ENCODE measurements at regions not wholly inside any gene's neighbourhood (a gene's known extent, or its start where the extent isn't known, plus 50 kb on each side); places are given as distances from the start of the nearest gene placed in this dataset.
"Not testable (repeated sequence)": the region's sequence is repeated elsewhere in the genome, so short reads cannot be mapped to it uniquely, and the experiment has no call there.

DNA sequence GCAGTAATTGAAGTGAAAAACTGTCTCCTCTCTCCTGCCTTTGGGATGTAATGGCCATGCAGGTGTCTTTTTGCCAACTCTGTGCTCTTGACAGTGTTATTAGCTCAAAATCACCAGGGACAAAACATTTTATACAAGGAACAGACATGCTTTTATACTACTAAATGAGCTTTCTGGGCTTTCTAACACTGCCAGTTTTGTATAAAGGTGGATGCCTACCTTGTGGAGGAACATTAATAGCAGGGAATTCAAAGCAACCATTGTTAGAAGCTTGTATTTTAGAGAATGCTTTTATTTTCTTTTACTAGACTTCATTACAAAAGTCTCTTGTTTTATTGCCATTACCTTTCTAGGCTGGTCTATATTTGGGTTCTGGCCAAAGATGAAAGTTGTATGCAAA is 54.7 kb upstream of the ARSJ start:
- DNase-seq (ENCODE audit: extremely low read depth in 1 of 2, low read depth in 1 of 2) = no peak

DNA sequence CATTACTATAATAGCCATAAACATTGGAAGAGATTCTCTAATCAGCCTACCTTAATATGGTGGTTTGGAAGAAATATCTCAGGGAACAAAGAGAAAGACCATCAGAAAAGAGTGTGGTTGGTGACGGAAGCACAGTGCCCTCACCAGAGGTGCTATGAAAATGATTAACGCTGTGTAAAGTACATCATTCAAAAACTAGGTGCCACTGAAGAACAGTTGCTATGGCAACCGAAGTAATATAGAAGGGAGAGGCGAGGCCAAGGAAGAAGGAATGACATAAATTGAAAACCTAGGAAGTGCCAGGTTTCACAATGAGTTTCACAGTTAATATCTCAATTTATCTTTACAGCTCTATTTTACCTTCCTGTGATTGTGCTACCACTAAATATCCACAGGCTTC is 57.0 kb upstream of the ARSJ start:
- DNase-seq (ENCODE audit: extremely low read depth in 1 of 2, low read depth in 1 of 2) = no peak

DNA sequence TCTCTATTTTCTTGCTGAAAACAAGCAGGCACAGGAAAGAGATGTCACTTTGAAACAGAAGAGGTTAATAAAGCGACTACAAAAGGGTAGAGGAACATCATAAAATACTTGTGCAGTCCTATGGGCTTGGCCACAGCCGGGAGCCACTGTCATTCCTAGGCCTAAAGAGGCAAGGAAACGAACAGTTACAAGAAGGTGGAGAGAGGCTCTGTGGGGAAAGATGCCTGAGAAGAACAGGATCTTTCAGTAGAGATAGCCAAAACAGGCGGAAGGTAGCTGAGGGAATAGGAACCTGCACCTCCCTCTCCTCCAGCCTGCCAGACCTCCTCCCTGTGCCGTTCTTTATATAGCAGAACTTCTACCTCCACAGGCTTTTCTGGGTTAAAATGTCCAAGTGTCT is 57.4 kb upstream of the ARSJ start:
- DNase-seq (ENCODE audit: extremely low read depth in 1 of 2, low read depth in 1 of 2) = no peak

DNA sequence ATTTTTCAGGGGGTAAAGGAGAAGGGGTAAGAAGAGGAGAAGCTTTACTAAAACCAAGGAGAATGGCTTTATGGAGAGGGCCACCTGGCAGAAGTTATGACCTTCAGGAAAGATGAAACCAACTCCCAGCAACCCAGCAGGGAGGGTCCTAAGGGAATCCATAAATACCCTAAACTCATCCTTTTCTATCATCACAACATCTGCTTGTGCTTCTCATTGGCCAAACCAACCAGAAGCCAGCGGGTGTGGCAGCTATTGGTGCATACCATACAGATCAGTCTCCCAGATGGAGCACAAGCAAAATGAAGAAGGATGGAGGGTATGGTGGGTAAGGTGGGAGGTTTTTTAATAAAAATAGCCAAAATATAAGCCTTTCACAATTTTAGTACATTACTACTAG is 58.5 kb upstream of the ARSJ start:
- no peak for DNase-seq (ENCODE audit: extremely low read depth in 1 of 2, low read depth in 1 of 2)

GRCh38 chr4:114038762-114039387 is 59.4 kb upstream of the ARSJ start:
- no peak for DNase-seq (ENCODE audit: extremely low read depth in 1 of 2, low read depth in 1 of 2)

GRCh38 chr4:114040319-114041116 is 61.1 kb upstream of the ARSJ start:
- DNase-seq (ENCODE audit: extremely low read depth in 1 of 2, low read depth in 1 of 2) = no peak

DNA sequence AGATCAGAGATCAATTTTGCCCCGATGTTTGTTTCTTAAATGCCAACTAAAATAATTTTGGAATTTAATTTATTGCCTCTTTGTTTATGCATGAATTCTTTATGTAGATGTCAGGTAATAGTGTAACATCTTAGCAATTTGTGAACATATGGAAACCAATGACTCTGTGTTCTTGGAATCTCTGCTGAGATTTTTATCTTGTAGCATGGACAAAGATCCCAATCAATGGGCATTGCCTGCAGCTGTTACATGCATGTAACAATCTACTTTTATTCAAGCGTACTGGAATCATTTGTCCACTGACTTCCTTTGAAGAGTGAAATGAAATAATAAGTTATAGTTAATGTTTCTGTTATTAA is 61.6 kb upstream of the ARSJ start:
- DNase-seq (ENCODE audit: extremely low read depth in 1 of 2, low read depth in 1 of 2) = no peak

GRCh38 chr4:114043116-114043515 is 63.7 kb upstream of the ARSJ start:
- no peak for DNase-seq (ENCODE audit: extremely low read depth in 1 of 2, low read depth in 1 of 2)

- DNase-seq (ENCODE audit: extremely low read depth in 1 of 2, low read depth in 1 of 2) = not testable (repeated sequence)
Measured at GRCh38 chr4:114044351-114044750, 64.9 kb upstream of the ARSJ start.

DNA sequence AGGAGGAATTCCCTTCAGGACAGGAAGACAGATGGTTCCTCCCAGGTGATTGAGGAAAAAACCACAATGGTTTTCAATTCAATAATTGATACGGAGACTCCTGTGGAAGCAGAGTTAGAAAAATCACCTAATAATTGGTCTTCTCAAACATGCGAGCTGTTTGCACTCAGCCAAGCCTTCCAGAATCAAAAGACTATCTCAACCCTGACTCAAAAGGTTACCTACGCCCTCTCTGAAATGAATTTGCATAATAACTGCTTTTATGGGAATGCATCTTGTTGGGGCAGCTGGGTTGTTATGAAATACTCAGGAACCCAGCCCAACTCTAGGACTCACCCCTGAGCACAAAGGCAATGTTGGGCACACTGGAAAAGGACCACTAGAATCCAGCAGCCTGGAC is 66.9 kb upstream of the ARSJ start:
- DNase-seq (ENCODE audit: extremely low read depth in 1 of 2, low read depth in 1 of 2) = no peak

DNA sequence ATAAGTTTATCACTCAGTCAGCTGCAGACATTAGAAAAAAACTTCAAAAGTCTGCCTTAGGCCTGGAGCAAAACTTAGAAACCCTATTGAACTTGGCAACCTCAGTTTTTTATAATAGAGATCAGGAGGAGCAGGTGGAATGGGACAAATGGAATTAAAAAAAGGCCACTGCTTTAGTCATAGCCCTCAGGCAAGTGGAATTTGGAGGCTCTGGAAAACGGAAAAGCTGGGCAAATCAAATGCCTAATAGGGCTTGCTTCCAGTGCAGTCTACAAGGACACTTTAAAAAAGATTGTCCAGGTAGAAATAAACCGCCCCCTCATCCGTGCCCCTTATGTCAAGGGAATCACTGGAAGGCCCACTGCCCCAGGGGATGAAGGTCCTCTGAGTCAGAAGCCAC is 68.7 kb upstream of the ARSJ start:
- DNase-seq (ENCODE audit: extremely low read depth in 1 of 2, low read depth in 1 of 2) = not testable (repeated sequence)

- DNase-seq (ENCODE audit: extremely low read depth in 1 of 2, low read depth in 1 of 2) = no peak
Measured at GRCh38 chr4:114052227-114052626, 72.8 kb upstream of the ARSJ start.

GRCh38 chr4:114056599-114056998 is 77.2 kb upstream of the ARSJ start:
- no peak for DNase-seq (ENCODE audit: extremely low read depth in 1 of 2, low read depth in 1 of 2)

GRCh38 chr4:114057746-114058145 is 78.3 kb upstream of the ARSJ start:
- DNase-seq (ENCODE audit: extremely low read depth in 1 of 2, low read depth in 1 of 2) = no peak

- no peak for DNase-seq (ENCODE audit: extremely low read depth in 1 of 2, low read depth in 1 of 2)
Measured at GRCh38 chr4:114062499-114062898, 83.1 kb upstream of the ARSJ start.

GRCh38 chr4:114072781-114073180 is 93.3 kb upstream of the ARSJ start:
- DNase-seq (ENCODE audit: extremely low read depth in 1 of 2, low read depth in 1 of 2) = no peak

DNA sequence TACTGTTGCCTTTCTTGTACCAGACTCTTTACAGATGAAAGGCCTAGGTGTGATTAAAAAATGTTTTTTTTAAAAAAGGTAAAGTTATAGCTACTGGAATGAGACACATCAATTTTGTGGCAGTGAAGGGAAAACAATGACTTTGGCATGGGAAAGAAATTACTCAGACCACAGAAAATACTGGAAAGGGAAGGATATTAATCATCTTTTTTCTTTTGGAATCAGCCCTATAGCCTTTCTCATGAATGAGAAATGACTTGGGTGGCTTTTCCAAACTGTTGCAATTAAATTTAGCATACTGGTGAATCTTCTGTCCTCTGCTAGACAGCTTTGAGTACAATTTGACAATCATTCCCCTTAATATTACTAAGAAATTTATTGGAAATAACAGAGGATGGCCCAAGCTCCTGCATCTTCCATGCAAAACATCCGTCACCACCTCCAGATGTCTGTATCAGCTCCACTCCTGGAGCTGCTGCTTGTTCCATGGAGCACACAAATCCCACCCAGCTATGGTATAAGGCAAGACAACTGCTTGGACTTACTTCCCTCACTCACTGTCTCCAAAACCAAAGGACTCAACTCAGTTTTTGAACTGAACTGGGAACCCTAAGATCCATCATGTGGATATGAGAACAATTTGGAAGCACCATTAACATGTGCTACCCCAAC is 97.6 kb upstream of the ARSJ start:
- no peak for DNase-seq (ENCODE audit: extremely low read depth in 1 of 2, low read depth in 1 of 2)

GRCh38 chr4:114077610-114078009 is 98.2 kb upstream of the ARSJ start:
- DNase-seq (ENCODE audit: extremely low read depth in 1 of 2, low read depth in 1 of 2) = no peak

DNA sequence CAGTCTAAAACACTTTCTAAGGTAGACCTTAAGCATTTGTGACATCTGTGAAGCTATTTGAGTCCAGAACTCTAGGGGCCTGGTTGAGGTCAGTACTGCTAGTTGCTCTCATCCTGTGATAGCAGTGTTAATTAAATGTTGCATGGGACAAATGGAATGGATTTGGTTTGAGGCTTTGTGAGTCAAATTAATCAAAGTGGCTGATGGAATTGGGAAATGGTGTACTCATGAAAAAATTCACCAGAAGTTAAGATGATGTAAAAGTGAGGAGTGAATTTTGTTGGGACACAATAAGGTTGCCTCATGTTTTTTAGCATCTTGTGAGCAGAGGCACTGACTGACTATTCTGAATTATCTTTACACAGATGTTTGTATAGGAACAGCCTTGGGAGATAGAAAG is 99.2 kb upstream of the ARSJ start:
- DNase-seq (ENCODE audit: extremely low read depth in 1 of 2, low read depth in 1 of 2) = no peak

DNA sequence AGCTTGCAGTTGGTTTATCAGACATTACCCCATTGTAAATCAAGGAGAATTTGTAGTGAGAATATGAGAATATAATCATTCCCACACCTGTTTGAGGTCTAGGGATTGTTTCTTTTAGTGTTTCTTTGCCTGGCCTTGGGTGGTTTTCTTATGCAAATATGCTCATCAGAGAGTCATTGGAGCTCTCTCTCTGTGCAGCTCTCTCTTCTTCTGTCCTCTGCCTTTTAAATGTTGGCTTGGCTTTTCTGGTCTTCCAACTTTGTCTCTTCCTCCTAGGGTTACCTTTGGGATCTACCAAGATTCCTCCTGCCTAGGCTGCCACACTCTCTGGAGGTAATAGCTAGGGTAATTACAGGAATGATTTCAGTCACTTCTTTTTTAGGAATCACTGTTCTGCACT is 102.3 kb upstream of the ARSJ start:
- DNase-seq (ENCODE audit: extremely low read depth in 1 of 2, low read depth in 1 of 2) = no peak

- no peak for DNase-seq (ENCODE audit: extremely low read depth in 1 of 2, low read depth in 1 of 2)
Measured at GRCh38 chr4:114082348-114082747, 102.9 kb upstream of the ARSJ start.

Data from stimulated activated CD8-positive, alpha-beta memory T cell treated with anti-CD3 and anti-CD28 coated beads, Interleukin-7, amount 100 ng/mL, for 48 hours (primary cell).